ENCODE measurements at regions not wholly inside any gene's neighbourhood (a gene's known extent, or its start where the extent isn't known, plus 50 kb on each side); places are given as distances from the start of the nearest gene placed in this dataset.

- no peaks in the 10 kb centered on the region for H3K79me2 ChIP-seq
- H3K9me3 ChIP-seq (ENCODE audit: low read depth) = no peaks in the 10 kb centered on the region
- H3K4me2 ChIP-seq = no peak overlapping the region
- no peak overlapping the region for H2AFZ ChIP-seq
- H3K27me3 ChIP-seq = no peaks in the 10 kb centered on the region
- WGBS (ENCODE audit: low lambda C conversion rate, missing lambda C conversion rate) = 92% methylated on average over 7 of the region's 12 CpGs
- H3K27ac ChIP-seq = no peak overlapping the region
- no peak overlapping the region for H3K4me3 ChIP-seq
- H3K36me3 ChIP-seq (replicated peaks; ENCODE audit: insufficient read depth, low read depth) = no peaks in the 10 kb centered on the region
- no peaks in the 10 kb centered on the region for H3K4me1 ChIP-seq (ENCODE audit: insufficient read depth)
- DNase-seq (ENCODE audit: low spot score) = no peak
- H4K20me1 ChIP-seq (ENCODE audit: insufficient read depth, poor library complexity, severe bottlenecking) = no peaks in the 10 kb centered on the region
- H3K9me2 ChIP-seq (replicated peaks; ENCODE audit: insufficient read depth) = no peaks in the 10 kb centered on the region
- no peak for TF ChIP-seq EZH2phosphoT487 (IDR thresholded peaks at IDR 0.05; ENCODE audit: low read depth, severe bottlenecking, unreplicated experiment)
- TF ChIP-seq EZH2 (IDR thresholded peaks at IDR 0.05; ENCODE audit: borderline replicate concordance) = no peak
- TF ChIP-seq, protein P1, sequence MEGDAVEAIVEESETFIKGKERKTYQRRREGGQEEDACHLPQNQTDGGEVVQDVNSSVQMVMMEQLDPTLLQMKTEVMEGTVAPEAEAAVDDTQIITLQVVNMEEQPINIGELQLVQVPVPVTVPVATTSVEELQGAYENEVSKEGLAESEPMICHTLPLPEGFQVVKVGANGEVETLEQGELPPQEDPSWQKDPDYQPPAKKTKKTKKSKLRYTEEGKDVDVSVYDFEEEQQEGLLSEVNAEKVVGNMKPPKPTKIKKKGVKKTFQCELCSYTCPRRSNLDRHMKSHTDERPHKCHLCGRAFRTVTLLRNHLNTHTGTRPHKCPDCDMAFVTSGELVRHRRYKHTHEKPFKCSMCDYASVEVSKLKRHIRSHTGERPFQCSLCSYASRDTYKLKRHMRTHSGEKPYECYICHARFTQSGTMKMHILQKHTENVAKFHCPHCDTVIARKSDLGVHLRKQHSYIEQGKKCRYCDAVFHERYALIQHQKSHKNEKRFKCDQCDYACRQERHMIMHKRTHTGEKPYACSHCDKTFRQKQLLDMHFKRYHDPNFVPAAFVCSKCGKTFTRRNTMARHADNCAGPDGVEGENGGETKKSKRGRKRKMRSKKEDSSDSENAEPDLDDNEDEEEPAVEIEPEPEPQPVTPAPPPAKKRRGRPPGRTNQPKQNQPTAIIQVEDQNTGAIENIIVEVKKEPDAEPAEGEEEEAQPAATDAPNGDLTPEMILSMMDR (IDR thresholded peaks at IDR 0.05; ENCODE audit: poor library complexity) = no peak
These were observed 136.9 kb downstream of the OLFM1 start for GRCh38 chr9:135224286-135224877.

DNA sequence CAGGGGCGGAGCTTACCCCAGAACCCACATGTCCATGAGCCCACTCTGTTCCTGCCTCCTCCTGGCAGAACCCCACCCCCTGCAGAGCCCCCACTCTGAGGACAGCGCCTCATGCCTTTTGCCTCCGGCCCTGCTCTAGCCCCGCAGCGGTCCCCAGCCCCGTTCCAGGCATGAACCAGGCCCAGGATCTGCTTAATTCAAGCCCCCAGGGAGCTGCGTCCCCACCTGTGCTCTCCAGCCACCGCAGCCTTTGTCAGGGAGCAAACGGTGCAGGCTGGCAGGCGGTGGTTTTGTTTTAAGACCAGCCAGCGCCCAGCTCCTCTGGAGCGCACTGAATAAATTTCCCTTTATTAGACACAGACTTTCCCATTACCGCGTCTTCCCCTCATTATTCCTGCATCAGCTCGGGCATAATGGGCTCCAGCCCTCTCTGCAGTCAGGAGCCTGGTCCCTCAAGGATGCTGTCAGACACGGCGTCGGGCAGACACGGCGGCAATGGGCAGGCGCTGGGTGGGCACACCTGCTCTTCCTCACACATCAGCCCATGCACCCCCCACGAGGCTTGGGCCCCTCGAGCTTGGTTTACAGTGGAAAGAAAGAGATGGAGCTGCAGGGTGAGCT is 137.6 kb downstream of the OLFM1 start:
- TF ChIP-seq, protein P1 (IDR thresholded peaks at IDR 0.05; ENCODE audit: poor library complexity) = no peak
- TF ChIP-seq EZH2 (IDR thresholded peaks at IDR 0.05; ENCODE audit: borderline replicate concordance) (no peak), EZH2phosphoT487 (IDR thresholded peaks at IDR 0.05; ENCODE audit: low read depth, severe bottlenecking, unreplicated experiment) (no peak)
- WGBS (ENCODE audit: low lambda C conversion rate, missing lambda C conversion rate) = 71% methylated on average over 22 of the region's 23 CpGs
- Histone ChIP-seq H3K4me3 (no peak overlapping the region), H2AFZ (no peak overlapping the region), H4K20me1 (ENCODE audit: insufficient read depth, poor library complexity, severe bottlenecking) (no peaks in the 10 kb centered on the region), H3K36me3 (replicated peaks; ENCODE audit: insufficient read depth, low read depth) (no peaks in the 10 kb centered on the region), H3K27me3 (no peaks in the 10 kb centered on the region), H3K4me2 (no peak overlapping the region), H3K9me2 (replicated peaks; ENCODE audit: insufficient read depth) (no peaks in the 10 kb centered on the region), H3K79me2 (no peaks in the 10 kb centered on the region), H3K9me3 (ENCODE audit: low read depth) (no peaks in the 10 kb centered on the region), H3K27ac (no peak overlapping the region), H3K4me1 (ENCODE audit: insufficient read depth) (no peaks in the 10 kb centered on the region)
- DNase-seq (ENCODE audit: low spot score) = no peak

DNA sequence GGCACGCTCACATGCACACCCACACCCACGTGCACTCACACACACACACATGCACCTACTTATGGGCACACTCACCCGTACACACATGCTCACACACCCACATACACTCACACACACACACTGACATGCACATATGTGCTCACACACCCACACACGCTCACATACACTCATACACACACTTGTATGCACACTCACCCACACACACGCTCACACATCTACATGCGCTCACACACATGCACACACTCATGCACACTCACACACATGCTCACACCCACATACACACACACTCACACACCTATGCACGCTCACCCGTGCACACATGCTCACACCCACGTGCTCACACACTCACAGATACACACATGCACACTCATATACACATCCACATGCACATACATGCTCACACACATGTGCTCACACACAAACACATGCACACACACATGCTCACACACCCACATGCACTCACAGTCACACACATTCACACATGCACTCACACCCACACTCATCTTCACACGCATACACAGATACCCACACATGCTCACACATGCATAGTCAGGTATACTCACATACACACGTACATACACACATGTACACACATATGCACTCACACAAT is 138.3 kb downstream of the OLFM1 start:
- no peaks in the 10 kb centered on the region for H3K36me3 ChIP-seq (replicated peaks; ENCODE audit: insufficient read depth, low read depth)
- WGBS (ENCODE audit: low lambda C conversion rate, missing lambda C conversion rate) = 92% methylated on average over 11 of the region's 11 CpGs
- DNase-seq (ENCODE audit: low spot score) = no peak

More for the DNA sequence above, 138.3 kb downstream of the OLFM1 start:
- TF ChIP-seq EZH2 (IDR thresholded peaks at IDR 0.05; ENCODE audit: borderline replicate concordance) (no peak), EZH2phosphoT487 (IDR thresholded peaks at IDR 0.05; ENCODE audit: low read depth, severe bottlenecking, unreplicated experiment) (no peak)
- TF ChIP-seq, protein P1 (IDR thresholded peaks at IDR 0.05; ENCODE audit: poor library complexity) = no peak
- H3K9me2 ChIP-seq (replicated peaks; ENCODE audit: insufficient read depth) = no peaks in the 10 kb centered on the region
- H4K20me1 ChIP-seq (ENCODE audit: insufficient read depth, poor library complexity, severe bottlenecking) = no peaks in the 10 kb centered on the region
- no peak overlapping the region for H3K4me2 ChIP-seq
- H2AFZ ChIP-seq = no peak overlapping the region
- H3K4me3 ChIP-seq = no peak overlapping the region
- no peaks in the 10 kb centered on the region for H3K9me3 ChIP-seq (ENCODE audit: low read depth)
- no peak overlapping the region for H3K27ac ChIP-seq
- no peaks in the 10 kb centered on the region for H3K79me2 ChIP-seq
- no peaks in the 10 kb centered on the region for H3K4me1 ChIP-seq (ENCODE audit: insufficient read depth)
- no peaks in the 10 kb centered on the region for H3K27me3 ChIP-seq
